GM18517 (cell line): ENCODE measurements at regions not wholly inside any gene's neighbourhood (a gene's known extent, or its start where the extent isn't known, plus 50 kb on each side); places are given as distances from the start of the nearest gene placed in this dataset.

Experiments
- ATAC-seq: cut with Tn5 transposase; IDR thresholded peaks from one replicate; pipeline ENCODE4 v1.9.1; 2021; ENCODE audit warnings: mild to moderate bottlenecking, moderate library complexity; ENCODE audit not compliant: unreplicated experiment

DNA sequence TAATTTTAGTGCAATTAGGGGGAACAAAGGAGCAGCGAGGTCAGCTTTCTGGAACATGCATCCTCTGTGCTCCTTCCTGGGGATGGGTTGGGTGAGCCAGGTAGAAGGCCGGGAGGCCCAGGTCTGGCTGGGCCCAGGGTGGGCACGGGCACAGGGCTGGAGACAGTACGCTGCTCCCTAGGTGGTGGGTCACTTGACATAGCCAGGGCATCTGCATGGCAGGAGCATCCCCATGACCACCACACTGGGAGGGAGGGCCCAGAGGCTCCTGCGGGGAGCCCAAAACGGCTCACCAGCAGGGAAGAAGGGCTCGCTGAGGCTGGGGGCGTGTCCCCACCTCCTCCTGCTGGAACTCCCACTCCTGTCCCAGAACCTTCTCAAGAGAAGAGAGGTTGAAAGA lies 216.8 kb downstream of the NXNL2 start:
- ATAC-seq, result no peak

DNA sequence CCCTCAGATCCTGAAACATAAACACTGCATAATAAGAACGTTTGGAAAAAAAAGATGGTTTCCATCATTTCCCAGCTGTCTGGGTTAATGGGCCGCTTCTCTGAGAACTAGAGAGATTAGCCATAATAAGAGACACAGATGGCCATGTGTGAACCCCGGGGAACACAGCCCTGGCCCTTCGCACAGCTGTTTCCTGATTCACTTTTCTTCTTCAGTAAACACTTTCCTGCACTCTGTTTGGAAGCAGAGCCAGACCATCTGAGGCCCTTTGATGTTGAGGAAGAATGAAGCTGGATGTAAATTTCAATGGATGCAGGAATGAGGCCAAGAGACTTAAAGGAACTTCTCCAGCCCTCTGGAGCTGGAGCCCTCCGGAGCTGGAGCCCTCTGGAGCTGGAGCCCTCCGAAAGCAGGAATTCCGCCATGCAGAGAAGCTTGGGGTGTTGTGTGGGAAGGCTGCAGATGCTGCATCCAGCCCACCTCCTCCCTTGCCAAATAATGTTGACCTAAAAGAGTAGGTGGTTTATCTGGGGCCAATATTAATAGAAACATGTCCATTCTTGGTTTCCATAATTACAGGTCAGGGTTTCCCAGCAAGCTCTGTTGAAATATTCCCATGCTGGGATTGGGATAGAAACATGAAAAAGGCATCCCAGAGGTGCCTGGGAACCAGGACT lies 218.9 kb downstream of the NXNL2 start:
- no peak for ATAC-seq

DNA sequence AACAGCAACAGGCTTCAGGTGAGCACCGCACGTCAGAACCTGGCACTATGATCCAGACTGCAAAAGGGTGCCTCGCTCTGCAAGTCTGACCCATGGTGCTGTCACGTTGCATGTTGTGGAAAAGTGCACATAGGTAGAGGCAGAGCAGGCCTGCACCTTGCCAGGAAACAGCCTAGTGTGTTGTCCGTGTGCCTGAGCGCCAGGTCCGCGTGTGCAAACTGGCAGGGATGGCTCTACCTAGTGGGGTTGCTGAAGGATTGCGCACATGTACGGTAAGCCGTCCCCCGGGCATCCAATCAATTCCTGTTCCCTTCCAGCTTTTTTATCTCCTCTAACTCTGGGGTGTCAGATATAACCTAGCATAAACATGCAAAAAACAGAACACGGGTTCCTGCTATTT lies 219.5 kb downstream of the NXNL2 start:
- ATAC-seq, result no peak

DNA sequence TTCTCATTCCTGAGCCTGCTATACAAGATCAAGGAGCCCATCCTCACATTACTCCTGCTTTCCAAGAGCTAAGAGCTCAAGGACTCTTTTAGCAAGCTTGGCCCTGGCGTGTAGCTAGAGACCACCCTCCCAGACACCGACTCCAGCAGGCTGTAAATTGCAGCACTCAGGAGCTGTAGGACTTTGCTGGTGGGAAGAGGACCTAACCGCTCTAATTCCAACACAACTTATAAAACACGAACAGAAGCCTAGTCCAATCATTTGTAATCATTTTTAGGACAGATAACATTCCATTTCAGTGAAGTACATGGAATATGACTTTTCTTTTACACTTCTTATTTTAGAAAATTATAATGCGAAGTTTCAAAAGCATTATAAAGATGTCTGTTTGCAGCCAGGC lies 219.9 kb downstream of the NXNL2 start:
- no peak for ATAC-seq

DNA sequence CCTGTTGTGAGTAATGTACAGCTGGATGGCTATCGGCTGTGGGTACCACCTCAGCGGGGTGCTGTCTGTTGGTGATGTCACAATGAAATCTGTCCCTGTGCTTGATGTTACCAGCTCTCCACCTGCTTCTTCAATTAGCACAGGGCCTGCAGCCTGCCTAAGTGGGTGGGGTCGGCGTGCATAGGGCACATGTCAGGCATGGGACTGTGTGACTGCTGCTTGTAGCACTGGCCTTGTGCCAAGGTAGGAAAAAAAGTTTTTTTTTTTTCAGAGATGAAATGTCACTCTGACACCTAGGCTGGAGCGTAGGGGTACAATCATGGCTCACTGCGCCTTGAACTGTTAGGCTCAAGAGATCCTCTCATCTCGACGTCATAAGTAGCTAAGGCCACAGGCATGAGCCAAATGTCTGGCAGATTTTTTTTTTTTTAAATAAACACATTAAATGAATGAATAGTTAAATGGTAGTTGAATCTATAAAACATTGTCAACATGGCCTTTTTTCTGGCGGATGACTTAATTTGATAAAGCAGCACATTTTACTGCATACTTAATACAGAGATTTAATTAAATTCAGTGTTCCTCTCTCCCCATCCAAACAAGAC lies 222.5 kb downstream of the NXNL2 start:
- no peak for ATAC-seq

DNA sequence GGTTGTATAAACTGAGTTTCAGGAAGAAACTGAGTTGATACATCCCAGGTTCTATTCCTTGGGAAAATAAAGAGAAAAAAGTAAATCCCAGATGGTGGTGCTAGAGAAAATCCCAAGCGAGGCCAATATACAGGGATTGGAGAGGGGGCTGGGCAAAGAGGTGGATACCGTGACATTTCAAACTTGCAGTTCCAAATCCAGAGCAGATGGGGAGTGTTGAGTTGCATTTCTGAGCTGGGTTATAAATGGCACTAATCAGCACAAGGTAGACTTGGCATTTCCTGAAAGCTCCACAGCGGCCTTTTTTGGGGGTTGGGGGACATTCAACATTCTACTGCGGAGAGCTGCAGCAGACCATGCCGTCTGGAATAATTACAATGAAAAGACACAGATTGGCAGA lies 224.4 kb downstream of the NXNL2 start:
- no peak for ATAC-seq

DNA sequence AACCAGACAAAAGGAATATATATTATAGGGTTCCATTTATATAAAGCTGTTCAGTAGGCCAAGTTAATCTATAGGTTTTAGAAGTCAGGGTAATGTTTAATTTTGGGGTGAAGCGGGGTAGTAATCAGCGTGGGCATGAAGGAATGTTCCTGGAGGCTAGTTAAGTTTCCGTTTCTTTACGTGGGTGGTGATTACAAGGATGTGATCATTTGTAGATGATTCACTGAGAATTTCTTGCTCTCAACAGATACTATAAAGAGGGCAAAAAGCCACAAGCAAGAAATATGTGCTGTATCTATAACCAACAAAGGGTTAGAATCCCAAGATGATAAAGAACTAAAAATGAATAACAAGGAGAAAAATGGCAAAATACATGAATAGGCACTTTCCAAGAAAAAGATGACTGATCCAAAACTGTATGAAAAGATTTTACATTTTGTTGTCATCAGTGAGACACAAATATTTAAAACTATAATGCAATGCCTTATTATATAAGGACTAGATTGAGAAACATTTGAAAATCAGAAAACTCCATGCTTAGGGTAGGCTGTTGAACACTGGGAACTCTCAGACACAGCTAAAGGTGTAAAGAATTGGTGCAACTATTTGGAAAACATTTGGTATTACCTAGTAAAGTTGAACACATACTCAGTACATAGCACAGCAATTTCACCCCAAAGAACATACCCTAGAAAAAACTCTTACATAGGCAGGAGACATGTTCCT lies 224.3 kb upstream of the S1PR3 start:
- ATAC-seq, result no peak

DNA sequence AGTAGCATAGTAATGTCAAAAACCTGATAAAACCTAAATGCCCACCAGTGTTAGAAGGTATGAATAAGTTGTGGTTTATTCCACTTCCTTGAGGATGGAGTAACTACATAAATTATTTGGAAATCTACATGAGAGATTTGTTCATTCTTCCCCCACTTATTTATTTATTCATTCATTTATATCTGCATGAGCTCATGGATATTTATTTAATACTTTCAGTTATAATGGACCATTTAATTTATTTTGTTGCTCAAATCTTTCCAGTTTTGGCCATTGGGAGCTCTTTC lies 223.8 kb upstream of the S1PR3 start:
- no peak for ATAC-seq

DNA sequence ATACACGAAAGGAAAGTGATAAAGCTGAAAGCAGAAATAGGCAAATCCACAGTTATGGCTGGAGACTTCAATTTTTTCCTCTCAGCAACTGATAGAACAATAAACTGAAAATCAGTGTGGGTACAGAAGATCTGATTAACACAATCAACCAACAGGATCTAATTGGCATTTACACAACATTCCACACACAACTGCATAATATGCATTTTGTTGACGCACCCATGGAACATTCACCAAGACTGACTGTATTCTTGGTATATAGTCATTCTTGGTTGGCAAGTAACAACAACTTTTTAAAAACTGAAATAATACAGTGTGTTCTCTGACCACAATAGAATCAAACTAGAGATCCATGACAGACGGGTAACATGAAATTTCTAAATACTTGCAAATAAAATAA lies 218.7 kb upstream of the S1PR3 start:
- no peak for ATAC-seq

DNA sequence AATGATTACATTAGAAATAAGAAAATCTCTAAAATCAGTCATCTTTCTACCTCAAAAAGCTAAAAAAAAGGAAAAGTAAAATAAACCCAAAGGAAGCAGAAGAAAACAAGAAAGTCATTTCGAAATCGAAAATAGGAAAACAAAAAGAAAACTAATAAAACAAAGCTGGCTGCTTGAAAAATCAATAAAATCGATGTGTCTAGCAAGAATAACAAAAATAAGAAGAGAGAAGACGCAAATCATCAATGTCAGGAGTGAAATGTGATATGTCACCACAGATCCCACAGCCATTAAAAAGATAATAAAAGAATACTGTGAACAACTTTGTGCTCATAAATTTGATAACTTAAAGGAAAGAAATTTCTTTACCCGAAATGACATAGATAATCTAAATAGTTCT lies 218.1 kb upstream of the S1PR3 start:
- no peak for ATAC-seq

DNA sequence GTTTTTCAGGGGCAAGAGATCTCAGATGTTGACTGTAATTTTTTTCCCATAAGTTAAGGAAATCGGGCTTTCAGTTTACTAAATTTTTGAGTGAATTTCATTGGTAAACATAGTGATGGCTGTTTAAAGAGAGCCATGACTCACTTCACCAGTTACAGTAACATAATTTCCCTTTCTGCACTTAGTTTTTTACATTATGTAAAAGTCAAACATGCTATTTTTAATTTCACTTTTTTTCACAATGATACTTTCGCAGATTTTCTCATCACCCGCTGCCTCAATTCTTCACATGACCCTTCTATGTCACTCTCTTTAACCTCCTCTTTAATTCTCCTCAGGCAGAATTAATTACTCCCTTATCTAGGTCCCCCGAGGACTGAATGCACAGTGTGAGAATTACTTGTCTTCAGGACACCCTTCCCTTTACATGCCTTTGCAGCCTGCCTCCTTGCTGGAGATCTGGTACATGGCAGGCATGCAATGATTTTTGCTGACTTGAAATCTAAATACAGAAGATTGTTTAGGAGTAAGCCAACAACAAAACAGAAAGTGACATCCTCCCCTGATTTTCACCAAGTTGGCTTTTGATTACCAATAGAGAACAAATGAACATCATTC lies 217.5 kb upstream of the S1PR3 start:
- no peak for ATAC-seq

DNA sequence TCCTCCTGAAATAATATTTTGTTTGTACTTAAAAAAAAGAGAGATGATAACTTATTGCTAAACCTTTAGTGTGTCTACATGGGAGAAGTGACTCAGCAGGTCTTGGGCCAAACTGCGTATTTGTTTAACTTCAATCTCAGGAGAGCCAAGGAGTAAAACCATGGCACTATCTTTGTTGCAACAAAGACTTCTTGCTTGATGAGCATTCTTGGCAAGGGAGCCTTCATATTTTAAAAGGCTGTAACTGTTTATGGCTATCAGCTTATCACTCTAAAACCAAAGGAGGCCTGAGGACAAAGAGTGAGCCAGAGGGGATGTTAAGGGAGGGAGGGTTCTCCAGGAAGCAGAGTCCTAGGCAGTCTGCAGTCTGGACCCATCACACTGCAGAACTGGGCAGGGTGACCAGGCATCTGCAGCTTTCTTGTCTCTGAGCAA lies 216.2 kb upstream of the S1PR3 start:
- no peak for ATAC-seq

DNA sequence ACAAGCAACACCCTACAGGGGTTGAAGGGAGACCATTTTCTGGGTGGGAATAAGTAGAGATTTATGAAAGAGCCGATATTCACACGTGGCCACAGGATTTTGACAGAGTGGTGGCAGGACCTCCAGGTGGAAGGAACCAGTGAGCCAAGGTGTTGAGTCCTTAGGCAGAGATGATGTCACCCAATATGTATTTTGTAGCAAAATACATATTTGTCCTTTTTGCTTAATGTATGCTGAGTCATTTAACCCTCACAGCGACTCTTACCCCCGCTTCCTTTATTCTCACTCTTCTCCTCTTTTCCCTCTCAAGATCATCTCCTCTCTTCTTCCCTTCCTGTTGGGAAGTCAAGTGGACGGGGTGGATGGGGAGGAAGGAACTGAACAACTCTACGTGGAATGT lies 215.7 kb upstream of the S1PR3 start:
- no peak for ATAC-seq

DNA sequence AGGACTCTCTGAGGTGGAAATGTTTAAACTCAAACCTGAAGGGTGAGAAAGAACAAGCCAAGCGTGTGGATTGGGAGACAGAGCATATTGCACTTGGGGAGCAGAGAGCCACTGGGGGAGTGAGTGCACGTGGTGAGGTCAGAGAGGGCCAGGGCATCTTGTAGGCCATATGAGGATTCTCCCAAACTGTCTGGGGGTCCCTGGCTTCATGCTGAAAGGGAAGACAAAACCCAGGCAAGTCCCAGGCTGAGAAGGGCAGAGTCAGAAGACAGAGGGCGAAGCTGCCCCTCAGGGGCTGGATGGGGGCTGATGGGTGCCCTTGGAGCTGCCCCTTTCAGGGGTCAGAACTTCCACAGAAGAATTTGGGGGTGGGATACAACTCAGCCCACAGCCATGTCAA lies 215.3 kb upstream of the S1PR3 start:
- no peak for ATAC-seq

DNA sequence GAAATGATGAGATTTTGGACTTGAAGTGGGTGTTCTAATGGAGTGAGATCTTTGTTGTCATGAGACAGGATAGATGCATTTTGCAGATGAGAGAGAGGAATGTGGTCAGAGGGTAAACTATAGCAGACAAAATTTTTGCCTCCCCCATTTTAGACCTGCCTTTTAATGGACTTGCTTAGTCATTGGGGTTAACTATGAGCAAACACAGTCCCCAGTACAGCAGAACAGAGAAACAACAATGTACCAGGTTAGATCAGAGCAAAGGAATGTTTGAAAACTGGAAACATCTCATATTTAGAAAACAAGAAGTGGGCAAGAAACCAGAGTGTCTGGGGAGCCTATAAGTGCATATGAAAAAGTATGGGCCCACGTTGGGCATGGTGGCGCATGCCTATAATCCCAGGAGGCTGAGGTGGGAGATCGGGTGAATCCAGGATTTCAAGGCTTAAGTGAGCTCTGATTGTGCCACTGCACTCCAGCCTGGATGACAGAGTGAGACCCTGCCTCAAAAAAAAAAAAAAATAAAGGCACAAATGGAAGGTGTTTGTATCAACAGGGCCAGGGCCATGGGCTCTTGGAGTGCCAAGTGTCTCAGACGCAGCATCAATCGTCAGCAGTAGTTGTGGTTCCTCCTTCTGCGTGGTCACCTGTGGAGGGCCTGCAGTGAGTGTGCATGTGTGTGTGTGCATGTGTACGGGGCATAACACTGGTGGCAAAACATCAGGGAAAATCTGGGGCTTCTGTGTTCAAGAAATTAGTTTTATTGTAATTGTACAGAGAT lies 214.4 kb upstream of the S1PR3 start:
- ATAC-seq, result no peak

DNA sequence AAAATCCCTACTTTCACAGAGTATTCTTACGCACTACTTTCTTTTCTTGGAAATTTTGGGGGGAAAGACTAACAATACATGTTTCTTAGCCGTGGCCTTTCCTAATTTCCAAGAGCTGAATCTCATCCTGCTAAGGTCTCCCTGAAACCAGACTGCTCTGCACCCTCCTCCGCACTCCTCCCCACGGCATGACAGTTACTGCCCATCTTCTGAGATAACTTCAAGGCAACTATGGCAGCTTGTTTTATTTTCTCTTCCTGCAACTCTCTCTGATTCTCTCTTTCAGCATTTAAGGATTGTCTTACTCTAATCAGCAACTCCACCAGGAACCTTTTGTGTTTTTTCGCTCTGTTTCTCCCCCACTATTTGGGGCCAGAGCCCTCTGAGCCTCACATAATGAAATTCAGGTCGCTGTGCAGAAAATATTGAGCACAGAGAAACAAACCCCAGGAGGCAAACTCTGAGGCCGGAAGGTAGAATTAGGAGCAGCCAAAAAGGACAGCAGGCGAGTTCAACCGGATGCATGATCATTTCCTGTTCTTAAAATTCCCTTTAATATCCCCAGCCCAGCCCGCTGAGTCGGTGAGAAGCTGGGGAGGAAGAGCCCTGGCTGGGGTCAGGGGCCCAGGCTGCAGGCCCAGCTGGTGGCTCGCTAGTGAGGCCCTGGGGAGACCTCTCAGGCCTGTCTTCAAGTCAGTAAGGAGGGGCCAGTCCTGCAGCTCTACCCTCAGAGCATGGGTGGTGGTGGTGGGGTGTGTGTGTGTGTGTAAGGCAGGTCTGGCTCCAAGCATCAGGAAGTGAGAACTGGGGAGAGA lies 213.6 kb upstream of the S1PR3 start:
- ATAC-seq, result no peak

DNA sequence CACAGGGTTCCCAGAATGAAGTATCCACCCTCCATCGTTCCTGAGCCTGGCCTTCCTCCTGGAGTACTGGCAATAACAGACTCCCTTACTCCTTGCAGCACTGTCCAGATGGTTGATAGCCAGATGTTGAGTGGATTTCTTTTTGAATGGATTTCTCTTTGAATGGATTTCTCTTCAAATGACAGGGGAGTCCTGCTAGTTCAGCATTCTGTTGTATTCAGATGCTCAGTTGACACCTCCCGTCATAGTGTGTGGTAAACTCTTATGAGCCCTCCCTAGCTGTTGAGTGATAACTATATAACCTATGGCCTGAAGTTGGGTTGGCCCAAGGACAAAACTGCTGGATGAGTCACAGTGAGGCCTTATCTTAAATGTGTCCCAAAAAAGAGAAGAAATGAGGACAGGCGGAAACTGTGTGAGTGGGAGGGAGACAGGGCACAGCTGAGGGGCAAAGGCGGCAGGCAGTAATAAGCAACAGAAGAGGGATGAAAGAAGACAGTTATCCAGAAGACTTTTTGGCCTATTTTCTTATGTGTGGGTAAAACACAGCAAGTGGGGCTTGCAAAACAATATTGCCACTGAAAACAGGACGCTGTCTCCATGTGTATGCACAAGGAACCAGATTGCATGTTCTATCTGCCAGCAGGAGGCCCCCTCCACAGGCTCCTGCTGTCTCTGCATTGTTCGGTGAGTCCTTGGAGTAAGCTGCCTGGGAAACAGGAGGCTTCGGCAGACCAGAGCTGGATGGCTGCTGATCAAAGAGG lies 209.5 kb upstream of the S1PR3 start:
- no peak for ATAC-seq

DNA sequence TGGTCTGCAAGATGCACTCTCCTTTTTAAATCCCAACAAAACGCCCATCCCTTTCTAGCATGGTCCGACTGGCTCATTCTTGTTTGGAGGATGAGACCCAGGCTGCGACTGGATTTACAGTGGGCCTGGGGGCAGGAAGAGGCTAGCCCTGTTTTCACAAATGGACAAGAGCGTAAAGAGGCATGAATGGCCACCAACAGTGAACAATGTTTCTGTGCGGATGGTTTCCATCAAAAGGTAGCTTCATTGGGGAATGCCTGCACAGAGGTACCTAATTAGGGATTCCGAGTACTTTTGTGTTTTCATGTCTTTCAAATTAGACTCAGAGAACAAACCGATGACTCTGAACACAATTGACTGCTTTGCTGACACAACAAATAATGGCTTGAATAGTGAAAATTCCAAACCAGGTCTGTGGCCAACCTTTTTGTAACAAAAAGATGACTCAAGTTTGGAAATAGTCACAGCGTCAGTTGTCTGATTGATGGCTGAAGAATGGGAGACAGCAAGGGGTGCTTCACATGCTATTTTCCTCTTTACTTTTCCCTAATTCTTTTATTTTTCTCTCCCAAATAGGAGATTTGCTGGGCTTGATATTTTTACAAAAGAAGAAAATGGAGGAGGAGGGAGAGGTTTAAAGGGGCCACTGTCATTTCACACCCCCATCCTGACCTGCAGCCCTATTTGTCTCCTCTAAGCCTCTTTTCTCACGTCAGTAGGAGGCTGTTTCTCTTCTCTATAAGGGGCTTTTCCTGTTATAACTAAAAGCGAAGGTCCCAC lies 208.1 kb upstream of the S1PR3 start:
- ATAC-seq, result no peak

DNA sequence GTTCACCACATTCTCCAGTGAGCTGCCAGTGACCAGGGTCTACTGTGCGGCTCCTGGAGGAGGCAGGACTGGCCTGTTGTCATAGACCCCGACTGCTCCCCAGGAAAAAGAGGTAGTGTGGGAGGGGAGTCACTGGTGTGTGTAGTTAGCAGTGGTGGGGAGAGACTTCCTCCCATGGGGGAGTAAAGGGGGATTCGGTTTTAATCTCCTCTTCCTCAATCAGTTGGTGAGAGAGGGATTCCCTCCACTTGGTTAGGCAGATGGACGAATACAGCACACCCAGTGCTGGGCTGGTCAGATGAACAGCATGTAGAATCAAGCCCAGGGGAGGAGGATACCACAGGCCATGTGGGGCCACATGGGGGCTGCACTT lies 207.6 kb upstream of the S1PR3 start:
- ATAC-seq, result no peak
